ENCODE measurements at regions not wholly inside any gene's neighbourhood (a gene's known extent, or its start where the extent isn't known, plus 50 kb on each side); places are given as distances from the start of the nearest gene placed in this dataset.
A peak's percentile ranks its signal among the peaks of the same experiment; 100 is the strongest.

GRCh38 chr10:44293306-44293778 lies 91.6 kb downstream of the CXCL12 start:
- Histone ChIP-seq H3K4me3 (ENCODE audit: low read depth, low read length) (peak overlapping the region; percentile 26), H3K9me3 (ENCODE audit: control insufficient read depth, insufficient read depth, low read length) (no peaks in the 10 kb centered on the region), H3K27me3 (ENCODE audit: control insufficient read depth, insufficient read depth, low read length) (peaks cover 3% of the 10 kb centered on the region), H3K4me1 (ENCODE audit: control insufficient read depth, insufficient read depth, low read length) (peaks cover 14% of the 10 kb centered on the region), H3K27ac (ENCODE audit: low read depth, low read length) (no peak overlapping the region), H3K36me3 (ENCODE audit: control insufficient read depth, insufficient read depth, low read length) (no peaks in the 10 kb centered on the region)
- no peak for DNase-seq (ENCODE audit: low read depth in 4 of 6, low spot score in 6 of 6)
- WGBS (ENCODE audit: insufficient coverage), result 17% methylated on average over 17 of the region's 26 CpGs

GRCh38 chr10:44292390-44293002 lies 92.4 kb downstream of the CXCL12 start:
- H3K9me3 ChIP-seq (ENCODE audit: control insufficient read depth, insufficient read depth, low read length), result no peaks in the 10 kb centered on the region
- DNase-seq (ENCODE audit: low read depth in 4 of 6, low spot score in 6 of 6), result peak in 2 of 6 donors; percentile 66 to 86
- peaks cover 14% of the 10 kb centered on the region for H3K4me1 ChIP-seq (ENCODE audit: control insufficient read depth, insufficient read depth, low read length)
- 11% methylated on average over 24 of the region's 35 CpGs for WGBS (ENCODE audit: insufficient coverage)
- H3K27me3 ChIP-seq (ENCODE audit: control insufficient read depth, insufficient read depth, low read length), result peaks cover 3% of the 10 kb centered on the region
- H3K4me3 ChIP-seq (ENCODE audit: low read depth, low read length), result no peak overlapping the region
- H3K36me3 ChIP-seq (ENCODE audit: control insufficient read depth, insufficient read depth, low read length), result no peaks in the 10 kb centered on the region
- no peak overlapping the region for H3K27ac ChIP-seq (ENCODE audit: low read depth, low read length)

GRCh38 chr10:44291091-44291490 lies 93.8 kb downstream of the CXCL12 start:
- no peak for DNase-seq (ENCODE audit: low read depth in 4 of 6, low spot score in 6 of 6)
- Histone ChIP-seq H3K27ac (ENCODE audit: low read depth, low read length) (no peak overlapping the region), H3K36me3 (ENCODE audit: control insufficient read depth, insufficient read depth, low read length) (no peaks in the 10 kb centered on the region), H3K27me3 (ENCODE audit: control insufficient read depth, insufficient read depth, low read length) (peaks cover 3% of the 10 kb centered on the region), H3K4me3 (ENCODE audit: low read depth, low read length) (no peak overlapping the region), H3K4me1 (ENCODE audit: control insufficient read depth, insufficient read depth, low read length) (peaks cover 14% of the 10 kb centered on the region), H3K9me3 (ENCODE audit: control insufficient read depth, insufficient read depth, low read length) (no peaks in the 10 kb centered on the region)
- no CpG with 5 or more reads among the region's 1 CpG for WGBS (ENCODE audit: insufficient coverage)

- 100% methylated on average over 3 of the region's 5 CpGs for WGBS (ENCODE audit: insufficient coverage)
- Histone ChIP-seq H3K4me3 (ENCODE audit: low read depth, low read length) (no peak overlapping the region), H3K4me1 (ENCODE audit: control insufficient read depth, insufficient read depth, low read length) (peaks cover 14% of the 10 kb centered on the region), H3K27ac (ENCODE audit: low read depth, low read length) (no peak overlapping the region), H3K27me3 (ENCODE audit: control insufficient read depth, insufficient read depth, low read length) (peaks cover 3% of the 10 kb centered on the region), H3K9me3 (ENCODE audit: control insufficient read depth, insufficient read depth, low read length) (no peaks in the 10 kb centered on the region), H3K36me3 (ENCODE audit: control insufficient read depth, insufficient read depth, low read length) (no peaks in the 10 kb centered on the region)
- DNase-seq (ENCODE audit: low read depth in 4 of 6, low spot score in 6 of 6), result no peak
Observed at GRCh38 chr10:44289125-44289524, 95.8 kb downstream of the CXCL12 start.

DNA sequence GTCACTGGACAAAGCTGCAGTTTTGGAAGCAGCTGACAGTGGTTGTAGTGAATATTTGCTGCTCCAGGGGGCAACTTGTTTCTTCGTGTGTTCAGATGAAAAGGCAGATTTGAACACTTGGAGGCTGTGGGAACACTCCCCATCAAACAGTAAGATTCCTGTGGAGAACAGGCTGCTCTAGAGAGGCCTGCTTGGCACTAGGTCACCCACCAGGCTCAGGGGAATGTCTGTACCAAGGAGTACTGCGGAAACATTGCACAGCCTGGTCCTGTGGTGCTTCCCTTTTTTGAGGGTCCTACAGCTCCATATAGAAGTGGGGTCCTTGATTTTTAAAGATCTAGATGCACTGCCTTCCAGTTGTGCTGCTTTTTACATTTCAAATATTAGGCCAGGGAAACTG lies 97.5 kb downstream of the CXCL12 start:
- H3K36me3 ChIP-seq (ENCODE audit: control insufficient read depth, insufficient read depth, low read length), result no peaks in the 10 kb centered on the region
- no peak for DNase-seq (ENCODE audit: low read depth in 4 of 6, low spot score in 6 of 6)
- H3K27ac ChIP-seq (ENCODE audit: low read depth, low read length), result no peak overlapping the region
- 89% methylated on average over 1 of the region's 2 CpGs for WGBS (ENCODE audit: insufficient coverage)
- H3K9me3 ChIP-seq (ENCODE audit: control insufficient read depth, insufficient read depth, low read length), result no peaks in the 10 kb centered on the region
- peaks cover 3% of the 10 kb centered on the region for H3K4me1 ChIP-seq (ENCODE audit: control insufficient read depth, insufficient read depth, low read length)
- no peaks in the 10 kb centered on the region for H3K27me3 ChIP-seq (ENCODE audit: control insufficient read depth, insufficient read depth, low read length)
- no peak overlapping the region for H3K4me3 ChIP-seq (ENCODE audit: low read depth, low read length)

- no peaks in the 10 kb centered on the region for H3K36me3 ChIP-seq (ENCODE audit: control insufficient read depth, insufficient read depth, low read length)
- H3K4me3 ChIP-seq (ENCODE audit: low read depth, low read length), result no peak overlapping the region
- DNase-seq (ENCODE audit: low read depth in 4 of 6, low spot score in 6 of 6), result no peak
- WGBS (ENCODE audit: insufficient coverage), result 95% methylated on average over 4 of the region's 6 CpGs
- H3K9me3 ChIP-seq (ENCODE audit: control insufficient read depth, insufficient read depth, low read length), result no peaks in the 10 kb centered on the region
- no peak overlapping the region for H3K27ac ChIP-seq (ENCODE audit: low read depth, low read length)
- H3K27me3 ChIP-seq (ENCODE audit: control insufficient read depth, insufficient read depth, low read length), result no peaks in the 10 kb centered on the region
- H3K4me1 ChIP-seq (ENCODE audit: control insufficient read depth, insufficient read depth, low read length), result no peaks in the 10 kb centered on the region
Observed at GRCh38 chr10:44284198-44285084, 100.5 kb downstream of the CXCL12 start.

- Histone ChIP-seq H3K9me3 (ENCODE audit: control insufficient read depth, insufficient read depth, low read length) (no peaks in the 10 kb centered on the region), H3K4me3 (ENCODE audit: low read depth, low read length) (no peak overlapping the region), H3K4me1 (ENCODE audit: control insufficient read depth, insufficient read depth, low read length) (no peaks in the 10 kb centered on the region), H3K27me3 (ENCODE audit: control insufficient read depth, insufficient read depth, low read length) (no peaks in the 10 kb centered on the region), H3K36me3 (ENCODE audit: control insufficient read depth, insufficient read depth, low read length) (no peaks in the 10 kb centered on the region), H3K27ac (ENCODE audit: low read depth, low read length) (no peak overlapping the region)
- peak in 1 of 6 donors; percentile 79 for DNase-seq (ENCODE audit: low read depth in 4 of 6, low spot score in 6 of 6)
- WGBS (ENCODE audit: insufficient coverage), result 83% methylated on average over 3 of the region's 5 CpGs
Observed at GRCh38 chr10:44282626-44283300, 102.1 kb downstream of the CXCL12 start.

DNA sequence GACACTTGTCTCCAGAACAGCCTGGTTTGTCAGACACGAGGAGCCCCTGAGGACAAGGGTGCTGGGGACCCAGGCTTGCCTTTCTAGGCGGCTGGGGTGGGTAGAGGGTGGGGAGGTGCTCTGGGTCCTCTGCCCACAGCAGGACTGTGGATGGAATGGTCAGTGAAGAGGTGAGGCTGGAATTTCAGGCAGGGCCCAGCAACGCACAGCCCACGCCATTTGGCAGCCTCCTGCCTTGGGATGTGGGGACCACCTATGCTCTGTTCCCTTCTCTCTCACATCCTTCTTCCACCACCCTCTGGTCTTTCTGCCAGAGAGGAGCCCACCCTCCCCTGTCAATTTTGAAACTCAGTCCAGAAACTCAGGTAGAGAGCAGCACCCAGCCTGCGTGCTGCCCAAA lies 103.2 kb downstream of the CXCL12 start:
- H3K9me3 ChIP-seq (ENCODE audit: control insufficient read depth, insufficient read depth, low read length), result no peaks in the 10 kb centered on the region
- H3K4me3 ChIP-seq (ENCODE audit: low read depth, low read length), result no peak overlapping the region
- H3K36me3 ChIP-seq (ENCODE audit: control insufficient read depth, insufficient read depth, low read length), result no peaks in the 10 kb centered on the region
- DNase-seq (ENCODE audit: low read depth in 4 of 6, low spot score in 6 of 6), result no peak
- no peak overlapping the region for H3K27ac ChIP-seq (ENCODE audit: low read depth, low read length)
- H3K27me3 ChIP-seq (ENCODE audit: control insufficient read depth, insufficient read depth, low read length), result no peaks in the 10 kb centered on the region
- 97% methylated on average over 3 of the region's 5 CpGs for WGBS (ENCODE audit: insufficient coverage)
- no peaks in the 10 kb centered on the region for H3K4me1 ChIP-seq (ENCODE audit: control insufficient read depth, insufficient read depth, low read length)

GRCh38 chr10:44281089-44281613 lies 103.7 kb downstream of the CXCL12 start:
- Histone ChIP-seq H3K4me3 (ENCODE audit: low read depth, low read length) (no peak overlapping the region), H3K36me3 (ENCODE audit: control insufficient read depth, insufficient read depth, low read length) (no peaks in the 10 kb centered on the region), H3K4me1 (ENCODE audit: control insufficient read depth, insufficient read depth, low read length) (no peaks in the 10 kb centered on the region), H3K27ac (ENCODE audit: low read depth, low read length) (no peak overlapping the region), H3K27me3 (ENCODE audit: control insufficient read depth, insufficient read depth, low read length) (no peaks in the 10 kb centered on the region), H3K9me3 (ENCODE audit: control insufficient read depth, insufficient read depth, low read length) (no peaks in the 10 kb centered on the region)
- 72% methylated on average over 12 of the region's 12 CpGs for WGBS (ENCODE audit: insufficient coverage)
- DNase-seq (ENCODE audit: low read depth in 4 of 6, low spot score in 6 of 6), result peak in 1 of 6 donors; percentile 79

Data from spinal cord (tissue), 9 donors.